ENCODE measurements at regions not wholly inside any gene's neighbourhood (a gene's known extent, or its start where the extent isn't known, plus 50 kb on each side); places are given as distances from the start of the nearest gene placed in this dataset.

- in situ Hi-C loops (cut with HindIII; ENCODE audit: extremely low pct_ligation_motif_present, low pct_unique_long_range_greater_than_20kb), result no loop called here
These were observed 206.1 kb downstream of the DAD1 start for GRCh38 chr14:22382955-22383354.

More at GRCh38 chr14:22382955-22383354, 206.1 kb downstream of the DAD1 start:
- ChIA-PET POLR2A (no interaction called here), CTCF (ENCODE audit: low intra/inter-chr PET ratio, low total read pairs) (no interaction called here)
- FAIRE-seq, result no peak
- no TSS peak for BruUV-seq (replicated peaks)
- WGBS (ENCODE audit: low lambda C conversion rate), result 2% methylated on average over 2 of the region's 2 CpGs
- Histone ChIP-seq H3K79me2 (ENCODE audit: insufficient read depth, low read length) (no peaks in the 10 kb centered on the region), H3K27me3 (ENCODE audit: control insufficient read depth in 1 of 2, insufficient read depth in 2 of 2, low read length in 2 of 2) (peaks cover 1 to 10% of the 10 kb centered on the region in 2 experiments; a peak in 2 of 5 replicates), H4K20me1 (ENCODE audit: insufficient read depth, low read length) (no peaks in the 10 kb centered on the region), H3K9me3 (ENCODE audit: low read length) (no peaks in the 10 kb centered on the region), H3K4me2 (ENCODE audit: low read depth, low read length) (no peak overlapping the region), H3K9ac (ENCODE audit: insufficient read depth, low read depth, low read length) (no peak overlapping the region), H3K4me3 (replicated peaks in 1 of 3; ENCODE audit: insufficient read depth in 1 of 3, low read depth in 2 of 3, low read length in 3 of 3) (no peak overlapping the region), H3K4me1 (ENCODE audit: insufficient read depth, low read length) (no peaks in the 10 kb centered on the region), H3K36me3 (replicated peaks in 1 of 2; ENCODE audit: control insufficient read depth in 1 of 2, insufficient read depth in 2 of 2, low read length in 2 of 2) (no peaks in the 10 kb centered on the region), H3K27ac (ENCODE audit: extremely low read length, insufficient read depth, low read length) (no peak overlapping the region), H2AFZ (ENCODE audit: low read length) (no peak overlapping the region)
- TF ChIP-seq ZNF317 (CRISPR knock-in tag; IDR thresholded peaks at IDR 0.05), result no peak
- no peak for TF ChIP-seq SP2 (CRISPR knock-in tag; IDR thresholded peaks at IDR 0.05)
- TF ChIP-seq ZNF556 (CRISPR knock-in tag; IDR thresholded peaks at IDR 0.05; ENCODE audit: borderline replicate concordance), result no peak
- TF ChIP-seq MAFK (conservative IDR thresholded peaks at IDR 0.05 in 1 of 2, IDR thresholded peaks at IDR 0.05 in 1 of 2; ENCODE audit: low read length in 2 of 2), result no peak
- no peak for TF ChIP-seq BHLHE40 (IDR thresholded peaks at IDR 0.05; ENCODE audit: low read length)
- no peak for TF ChIP-seq SMAD3 (CRISPR knock-in tag; IDR thresholded peaks at IDR 0.05)
- no peak for TF ChIP-seq ZNF367 (CRISPR knock-in tag; IDR thresholded peaks at IDR 0.05; ENCODE audit: borderline replicate concordance)
- no peak for TF ChIP-seq SMC3 (IDR thresholded peaks at IDR 0.05; ENCODE audit: low read length)
- TF ChIP-seq ATF6 (CRISPR knock-in tag; conservative IDR thresholded peaks at IDR 0.05), result no peak
- TF ChIP-seq ZNF891 (CRISPR knock-in tag; IDR thresholded peaks at IDR 0.05), result no peak
- no peak for TF ChIP-seq ARID2 (CRISPR knock-in tag; IDR thresholded peaks at IDR 0.05; ENCODE audit: borderline replicate concordance)
- no peak for ATAC-seq
- no peak for DNase-seq (ENCODE audit: low spot score)
- intact Hi-C loops (cut with micrococcal nuclease; ENCODE audit: unreplicated experiment), result loop anchor here (10.0 kb wide), 1 partner anchor 272 kb away; no protein-coding TSS in a partner anchor

Measured in HepG2 (cell line).